AG09309 (cell line): ENCODE measurements at regions not wholly inside any gene's neighbourhood (a gene's known extent, or its start where the extent isn't known, plus 50 kb on each side); places are given as distances from the start of the nearest gene placed in this dataset.

Experiments used
- DNase-seq: peaks from one replicate; pipeline ENCODE4 v3.0.0-alpha.2; 2010; ENCODE audit warnings: low read depth
- H3K4me3 ChIP-seq: 2 replicates; pipeline ENCODE4 v1.5.1; 2011; ENCODE audit warnings: mild to moderate bottlenecking, low read depth, low read length, moderate library complexity; ENCODE audit not compliant: control insufficient read depth
- TF ChIP-seq, protein P1 (sequence below): IDR thresholded peaks from 2 replicates; pipeline ENCODE4 v1.5.1; 2011; ENCODE audit warnings: mild to moderate bottlenecking, low read depth, low read length, inconsistent platforms; ENCODE audit not compliant: insufficient read depth, control insufficient read depth; ENCODE audit errors: missing control alignments

DNA sequence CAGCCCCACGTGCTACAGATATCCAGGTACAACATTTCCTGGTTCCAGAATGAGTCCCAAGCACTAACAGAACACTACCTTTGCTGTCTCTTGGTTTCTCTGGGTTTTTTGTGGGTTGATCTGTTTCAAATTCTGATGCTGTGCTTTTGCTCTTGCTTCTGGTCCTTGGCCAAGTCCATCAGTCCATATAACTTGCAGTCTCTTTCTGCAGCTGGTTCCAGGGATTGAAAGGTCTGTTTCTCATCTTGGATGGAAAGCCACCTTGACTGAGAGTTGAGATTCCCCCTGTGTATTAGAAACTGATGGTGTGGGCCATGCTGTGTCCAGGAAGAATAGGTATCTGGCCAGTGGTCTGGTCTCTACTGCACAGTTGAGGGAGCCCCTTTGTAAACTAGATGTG is 171.1 kb downstream of the JCAD start:
- DNase-seq: no peak
- TF ChIP-seq, protein P1, sequence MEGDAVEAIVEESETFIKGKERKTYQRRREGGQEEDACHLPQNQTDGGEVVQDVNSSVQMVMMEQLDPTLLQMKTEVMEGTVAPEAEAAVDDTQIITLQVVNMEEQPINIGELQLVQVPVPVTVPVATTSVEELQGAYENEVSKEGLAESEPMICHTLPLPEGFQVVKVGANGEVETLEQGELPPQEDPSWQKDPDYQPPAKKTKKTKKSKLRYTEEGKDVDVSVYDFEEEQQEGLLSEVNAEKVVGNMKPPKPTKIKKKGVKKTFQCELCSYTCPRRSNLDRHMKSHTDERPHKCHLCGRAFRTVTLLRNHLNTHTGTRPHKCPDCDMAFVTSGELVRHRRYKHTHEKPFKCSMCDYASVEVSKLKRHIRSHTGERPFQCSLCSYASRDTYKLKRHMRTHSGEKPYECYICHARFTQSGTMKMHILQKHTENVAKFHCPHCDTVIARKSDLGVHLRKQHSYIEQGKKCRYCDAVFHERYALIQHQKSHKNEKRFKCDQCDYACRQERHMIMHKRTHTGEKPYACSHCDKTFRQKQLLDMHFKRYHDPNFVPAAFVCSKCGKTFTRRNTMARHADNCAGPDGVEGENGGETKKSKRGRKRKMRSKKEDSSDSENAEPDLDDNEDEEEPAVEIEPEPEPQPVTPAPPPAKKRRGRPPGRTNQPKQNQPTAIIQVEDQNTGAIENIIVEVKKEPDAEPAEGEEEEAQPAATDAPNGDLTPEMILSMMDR: no peak
- H3K4me3 ChIP-seq: no peak overlapping the region

DNA sequence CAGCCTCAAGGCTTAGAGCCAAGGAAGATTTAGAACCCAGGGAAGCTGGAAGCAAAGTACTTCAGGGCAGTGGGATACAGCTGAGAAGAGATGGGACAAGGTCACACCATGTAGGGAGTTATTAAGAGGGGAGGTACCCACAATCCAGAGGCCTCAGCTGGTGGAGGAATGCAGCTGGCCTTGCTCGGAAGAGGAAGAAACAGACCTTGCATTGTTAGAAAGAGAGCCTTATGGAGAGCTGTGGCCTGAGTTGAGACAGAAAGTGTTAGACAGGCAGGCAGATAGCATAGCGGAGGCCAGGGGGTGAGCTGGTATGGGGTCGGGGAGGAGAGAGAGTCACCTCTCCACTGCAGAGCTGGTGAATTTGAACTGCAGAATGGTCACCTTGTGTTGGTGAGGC is 173.1 kb downstream of the JCAD start:
- no peak for DNase-seq
- TF ChIP-seq, protein P1: no peak
- no peak overlapping the region for H3K4me3 ChIP-seq

DNA sequence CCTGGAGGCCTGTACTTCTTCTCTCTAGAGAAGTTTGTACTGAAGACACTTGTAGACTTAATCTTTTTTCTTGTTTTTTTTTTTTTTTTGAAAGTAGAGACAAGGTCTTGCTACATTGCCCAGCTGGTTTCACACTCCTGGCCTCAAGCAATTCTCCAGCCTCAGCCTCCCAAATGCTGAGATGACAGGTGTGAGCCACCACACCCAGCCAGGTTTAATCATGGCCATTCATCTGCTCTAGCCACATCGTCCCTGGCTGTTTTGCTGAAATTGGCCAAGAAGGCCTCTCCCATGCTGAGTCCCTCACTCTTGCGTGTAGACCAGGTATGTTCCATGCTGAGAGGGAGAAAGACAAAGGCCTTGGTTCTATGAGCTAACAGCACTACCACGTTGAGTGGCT is 176.2 kb downstream of the JCAD start:
- DNase-seq: no peak
- H3K4me3 ChIP-seq: no peak overlapping the region
- TF ChIP-seq, protein P1: no peak

DNA sequence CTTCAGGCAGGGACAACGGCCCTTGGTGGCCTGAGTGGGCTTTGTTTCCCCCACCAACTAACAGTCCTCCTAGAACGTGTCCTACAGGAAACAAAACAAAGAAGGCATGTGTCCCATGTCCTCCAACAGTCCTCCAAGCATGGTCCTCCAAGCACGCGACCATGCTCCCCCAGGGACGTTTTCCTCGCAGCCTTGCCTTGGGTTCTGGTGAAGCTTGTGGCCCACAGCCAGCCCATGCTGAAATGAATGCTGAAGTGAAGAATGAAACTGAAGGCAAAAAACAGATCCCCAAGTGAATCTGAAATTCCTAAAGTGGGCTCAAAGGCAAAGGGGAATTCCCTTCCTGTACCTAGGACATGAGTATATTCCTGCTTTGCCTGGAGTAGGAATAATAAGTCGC is 176.6 kb downstream of the JCAD start:
- no peak for DNase-seq
- TF ChIP-seq, protein P1: no peak
- no peak overlapping the region for H3K4me3 ChIP-seq

DNA sequence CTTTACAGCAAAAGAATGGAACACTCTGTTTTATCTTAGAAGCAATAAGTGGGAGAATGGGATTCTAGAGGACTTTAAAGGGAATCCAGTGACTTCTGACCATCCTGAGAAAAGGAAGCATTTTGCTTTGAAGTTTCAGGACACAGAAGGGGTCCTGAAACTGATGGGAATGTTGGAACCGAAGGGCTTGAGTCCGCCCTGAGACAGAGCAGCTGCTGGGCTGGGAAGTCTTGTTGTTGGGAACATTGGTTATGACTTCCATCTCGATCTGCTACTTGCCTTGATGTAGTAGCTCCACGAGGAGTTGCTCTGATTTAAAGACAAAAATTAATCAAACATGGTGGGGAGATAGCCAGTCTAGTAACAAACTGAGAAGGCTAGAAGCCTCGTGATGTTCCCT is 177.6 kb downstream of the JCAD start:
- TF ChIP-seq, protein P1: no peak
- H3K4me3 ChIP-seq: no peak overlapping the region
- no peak for DNase-seq

DNA sequence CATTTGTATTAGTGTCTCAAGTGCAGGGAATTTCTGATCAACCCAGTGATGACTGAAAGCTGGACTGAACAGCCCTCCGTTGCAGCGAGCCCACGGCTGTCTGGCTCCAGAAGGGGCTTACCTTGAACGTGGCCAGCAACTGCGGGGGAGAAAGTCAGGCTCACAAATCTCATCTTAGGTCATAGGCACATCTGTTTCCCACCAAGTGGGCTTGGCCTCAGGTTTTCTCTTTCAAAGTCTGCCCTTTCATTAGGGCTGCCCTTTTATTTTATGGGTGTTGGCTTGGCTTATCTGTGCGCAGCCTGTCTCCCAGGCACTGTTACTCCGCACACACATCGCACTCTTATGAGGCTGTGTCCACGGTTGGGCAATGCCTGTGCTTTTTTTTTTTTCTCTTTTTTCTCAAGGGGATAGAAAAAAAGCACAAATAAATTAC is 178.0 kb downstream of the JCAD start:
- no peak overlapping the region for H3K4me3 ChIP-seq
- DNase-seq: no peak
- TF ChIP-seq, protein P1: no peak

DNA sequence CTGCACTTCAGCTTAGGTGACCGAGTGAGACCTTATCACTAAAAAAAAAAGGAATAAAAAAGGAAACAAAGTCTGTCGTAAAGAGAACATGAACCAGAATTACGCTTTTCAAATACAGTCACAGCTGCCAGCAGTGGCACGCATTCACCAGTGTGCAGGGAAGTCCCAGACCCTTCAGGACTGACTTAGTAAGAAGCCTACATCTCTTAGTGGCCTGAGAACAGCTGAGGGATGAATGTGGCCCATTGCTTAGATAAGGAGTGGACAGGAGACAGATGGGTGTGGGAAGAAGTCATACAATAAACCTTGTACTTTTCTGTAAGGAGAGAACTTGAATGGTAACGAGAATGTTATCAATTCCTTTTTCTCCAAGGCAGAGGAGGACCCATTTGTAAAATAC is 178.5 kb downstream of the JCAD start:
- H3K4me3 ChIP-seq: no peak overlapping the region
- TF ChIP-seq, protein P1: no peak
- DNase-seq: no peak
